H1 (cell line): ENCODE measurements at regions not wholly inside any gene's neighbourhood (a gene's known extent, or its start where the extent isn't known, plus 50 kb on each side); places are given as distances from the start of the nearest gene placed in this dataset.

Experiments
- CTCF ChIA-PET: fragments of 300-600 bp; sonication (Branson Sonifier 250); formaldehyde crosslinking; loops from one replicate; lab custom pipeline; 2021; ENCODE audit not compliant: partially characterized antibody; lab: Charles Lee
- POLR2A ChIA-PET: fragments of 300-600 bp; sonication (Branson Sonifier 250); formaldehyde crosslinking; loops from one replicate; lab custom pipeline; 2021; ENCODE audit warnings: inconsistent platforms; ENCODE audit not compliant: partially characterized antibody; lab: Charles Lee
- DNase-seq, 2 experiments: peaks; one replicate each; pipeline versions ENCODE4 v3.0.0 to v3.0.0-alpha.2; 2010 to 2022; ENCODE audit warnings: low spot score in 2 of 2, low read depth in 1 of 2, mixed read lengths in 1 of 2
- FAIRE-seq: peaks from 2 replicates; lab custom pipeline; 2011; peaks lifted over from hg19 to GRCh38; lab: Jason Lieb, UNC
- H2AFZ ChIP-seq: 2 replicates; pipeline ENCODE4 v1.8.1; 2012; ENCODE audit warnings: low read length, inconsistent platforms
- H2AK5ac ChIP-seq: 2 replicates; pipeline ENCODE4 v1.6.1; 2013; ENCODE audit warnings: low read depth, low read length
- H2BK120ac ChIP-seq: replicated peaks from 2 replicates; pipeline ENCODE3; 2013; ENCODE audit warnings: low read depth, low read length, inconsistent platforms
- H2BK12ac ChIP-seq: 2 replicates; pipeline ENCODE4 v1.6.1; 2013; ENCODE audit warnings: low read depth, low read length
- H2BK15ac ChIP-seq: 2 replicates; pipeline ENCODE4 v1.6.1; 2013; ENCODE audit warnings: low read length
- H2BK20ac ChIP-seq: 2 replicates; pipeline ENCODE4 v1.6.1; 2013; ENCODE audit warnings: low read length
- H2BK5ac ChIP-seq: 2 replicates; pipeline ENCODE4 v1.6.1; 2013; ENCODE audit warnings: low read depth, low read length
- H3K14ac ChIP-seq: 2 replicates; pipeline ENCODE4 v1.6.1; 2013; ENCODE audit warnings: inconsistent platforms; ENCODE audit not compliant: insufficient read length
- H3K18ac ChIP-seq: 2 replicates; pipeline ENCODE4 v1.6.1; 2013; ENCODE audit warnings: low read length; ENCODE audit errors: extremely low read depth
- H3K23ac ChIP-seq: 2 replicates; pipeline ENCODE4 v1.6.1; 2013; ENCODE audit warnings: inconsistent platforms; ENCODE audit not compliant: insufficient read length
- H3K23me2 ChIP-seq: 2 replicates; pipeline ENCODE4 v1.6.1; 2013; ENCODE audit warnings: low read depth, low read length
- H3K27ac ChIP-seq: 2 replicates; pipeline ENCODE4 v1.6.1; 2011; ENCODE audit warnings: low read depth, low read length, inconsistent platforms
- H3K27me3 ChIP-seq, 4 experiments: replicated peaks in 1 of 4; 1 replicate in 1 of 4; 2 replicates in 3 of 4; pipeline versions ENCODE4 v1.6.1 to v1.8.1; 2011 to 2013; ENCODE audit warnings: low read length in 3 of 4, mild to moderate bottlenecking in 3 of 4, inconsistent platforms in 2 of 4, mixed read lengths in 2 of 4, moderate library complexity in 1 of 4; ENCODE audit not compliant: control insufficient read depth in 3 of 4, insufficient read depth in 3 of 4; ENCODE audit errors: extremely low read depth in 1 of 4
- H3K36me3 ChIP-seq, 4 experiments: 2 replicates each; pipeline versions ENCODE4 v1.6.1 to v1.8.1; 2011 to 2013; ENCODE audit warnings: mild to moderate bottlenecking in 4 of 4, low read length in 3 of 4, moderate library complexity in 2 of 4, control low read depth in 1 of 4, inconsistent platforms in 1 of 4; ENCODE audit not compliant: insufficient read depth in 4 of 4, control insufficient read depth in 2 of 4
- H3K4ac ChIP-seq: replicated peaks from 2 replicates; pipeline ENCODE3; 2013; ENCODE audit warnings: low read length, low read depth, mixed read lengths, inconsistent platforms; ENCODE audit not compliant: insufficient read length
- H3K4me1 ChIP-seq, 4 experiments: replicated peaks in 1 of 4; 1 replicate in 1 of 4; 2 replicates in 3 of 4; pipeline versions ENCODE4 v1.6.1 to v1.8.1; 2011 to 2013; ENCODE audit warnings: low read length in 3 of 4, inconsistent platforms in 2 of 4, mixed read lengths in 1 of 4; ENCODE audit not compliant: insufficient read depth in 4 of 4, control insufficient read depth in 3 of 4
- H3K4me2 ChIP-seq, 2 experiments: 2 replicates each; pipeline versions ENCODE4 v1.6.1 to v1.8.1; 2011 to 2013; ENCODE audit warnings: low read depth in 2 of 2, low read length in 2 of 2, control low read depth in 1 of 2, inconsistent platforms in 1 of 2, mild to moderate bottlenecking in 1 of 2; ENCODE audit not compliant: insufficient read depth in 1 of 2
- H3K4me3 ChIP-seq, 4 experiments: fragments of 200-600, 300-600 bp in 1 of 4; sonication (generic), shearing (Covaris generic), sonication (Bioruptor Twin) in 1 of 4; 2 replicates each; pipeline versions ENCODE4 v1.5.1 to v1.8.1; 2011 to 2016; ENCODE audit warnings: low read length in 4 of 4, low read depth in 3 of 4, control low read depth in 2 of 4, inconsistent platforms in 2 of 4, mild to moderate bottlenecking in 2 of 4, mixed read lengths in 1 of 4, moderate library complexity in 1 of 4; ENCODE audit not compliant: insufficient read depth in 2 of 4; ENCODE audit errors: extremely low read depth in 1 of 4
- H3K56ac ChIP-seq: replicated peaks from 2 replicates; pipeline ENCODE3; 2013; ENCODE audit warnings: low read depth, mild to moderate bottlenecking, mixed read lengths, low read length, inconsistent platforms; ENCODE audit not compliant: insufficient read length
- H3K79me1 ChIP-seq: 2 replicates; pipeline ENCODE4 v1.6.1; 2013; ENCODE audit warnings: low read depth, low read length, control low read depth
- H3K79me2 ChIP-seq, 2 experiments: 2 replicates each; pipeline versions ENCODE4 v1.6.1 to v1.8.1; 2012 to 2013; ENCODE audit warnings: low read length in 2 of 2, mild to moderate bottlenecking in 2 of 2, inconsistent platforms in 1 of 2; ENCODE audit not compliant: insufficient read depth in 2 of 2, control insufficient read depth in 1 of 2
- H3K9ac ChIP-seq, 4 experiments: replicated peaks in 1 of 4; 1 replicate in 1 of 4; 2 replicates in 3 of 4; pipeline versions ENCODE4 v1.6.1 to v1.8.1; 2011 to 2013; ENCODE audit warnings: low read depth in 3 of 4, low read length in 3 of 4, control low read depth in 2 of 4, mild to moderate bottlenecking in 2 of 4, moderate library complexity in 2 of 4, inconsistent platforms in 1 of 4; ENCODE audit errors: extremely low read depth in 1 of 4
- H3K9me3 ChIP-seq, 2 experiments: 2 replicates each; pipeline versions ENCODE4 v1.6.1 to v1.8.1; 2012 to 2013; ENCODE audit warnings: mild to moderate bottlenecking in 2 of 2, moderate library complexity in 2 of 2, control low read depth in 1 of 2, inconsistent platforms in 1 of 2, low read depth in 1 of 2, low read length in 1 of 2, mixed read lengths in 1 of 2; ENCODE audit not compliant: insufficient read depth in 2 of 2
- H4K20me1 ChIP-seq, 2 experiments: replicated peaks in 1 of 2; 2 replicates each; pipeline versions ENCODE3 to v1.8.1; 2011 to 2013; ENCODE audit warnings: inconsistent platforms in 2 of 2, low read length in 2 of 2, mild to moderate bottlenecking in 1 of 2; ENCODE audit not compliant: insufficient read depth in 2 of 2, control insufficient read depth in 1 of 2
- H4K5ac ChIP-seq: 2 replicates; pipeline ENCODE4 v1.6.1; 2013; ENCODE audit warnings: low read length, low read depth, mixed read lengths, inconsistent platforms; ENCODE audit not compliant: insufficient read length
- H4K8ac ChIP-seq: 2 replicates; pipeline ENCODE4 v1.8.0; 2013; ENCODE audit warnings: mild to moderate bottlenecking, moderate library complexity, low read length, inconsistent platforms; ENCODE audit not compliant: insufficient read depth; ENCODE audit errors: extremely low read depth
- H4K91ac ChIP-seq: replicated peaks from 2 replicates; pipeline ENCODE3; 2013; ENCODE audit warnings: low read length, mixed read lengths, inconsistent platforms; ENCODE audit not compliant: insufficient read length
- BACH1 ChIP-seq: IDR thresholded peaks from 2 replicates; pipeline ENCODE4 v1.6.1; 2012; ENCODE audit warnings: low read length, improper control_type of control experiment
- KDM1A ChIP-seq: fragments of 200-600, 300-600 bp; sonication (generic); IDR thresholded peaks from 2 replicates; pipeline ENCODE4 v1.7.1; 2016; ENCODE audit warnings: mild to moderate bottlenecking, low read length, borderline replicate concordance
- NRF1 ChIP-seq: IDR thresholded peaks from 2 replicates; pipeline ENCODE4 v1.6.1; 2011; ENCODE audit warnings: mild to moderate bottlenecking, low read depth, low read length, improper control_type of control experiment
- SP2 ChIP-seq: IDR thresholded peaks from 2 replicates; pipeline ENCODE4 v1.6.1; 2012; ENCODE audit warnings: mild to moderate bottlenecking, low read length, inconsistent platforms
- YY1 ChIP-seq: IDR thresholded peaks from 2 replicates; pipeline ENCODE4 v1.6.1; 2011; ENCODE audit warnings: low read depth, mild to moderate bottlenecking, low read length
- WGBS, 2 experiments: shearing (Covaris generic) in 1 of 2; methylation state at CpG; one replicate each; pipeline versions ENCODE4 v1.1.6 to v1.1.7; 2013 to 2015; ENCODE audit warnings: low lambda C conversion rate in 2 of 2, mixed read lengths in 2 of 2, inconsistent platforms in 1 of 2, low coverage in 1 of 2, missing lambda C conversion rate in 1 of 2; ENCODE audit not compliant: insufficient replicate concordance in 2 of 2, insufficient coverage in 1 of 2, insufficient read length in 1 of 2; ENCODE audit errors: extremely low coverage in 1 of 2, missing lambda C conversion rate in 1 of 2; 5-methylcytosine and 5-hydroxymethylcytosine counted together
- TF ChIP-seq, protein P1 (sequence below), 3 experiments: IDR thresholded peaks; 1 replicate in 2 of 3; 2 replicates in 1 of 3; pipeline versions ENCODE4 v1.5.1 to v1.6.1; 2011; ENCODE audit warnings: low read length in 3 of 3, mild to moderate bottlenecking in 3 of 3, inconsistent platforms in 2 of 3, low read depth in 1 of 3, moderate library complexity in 1 of 3; ENCODE audit not compliant: insufficient read depth in 1 of 3; ENCODE audit errors: control extremely low read depth in 1 of 3

DNA sequence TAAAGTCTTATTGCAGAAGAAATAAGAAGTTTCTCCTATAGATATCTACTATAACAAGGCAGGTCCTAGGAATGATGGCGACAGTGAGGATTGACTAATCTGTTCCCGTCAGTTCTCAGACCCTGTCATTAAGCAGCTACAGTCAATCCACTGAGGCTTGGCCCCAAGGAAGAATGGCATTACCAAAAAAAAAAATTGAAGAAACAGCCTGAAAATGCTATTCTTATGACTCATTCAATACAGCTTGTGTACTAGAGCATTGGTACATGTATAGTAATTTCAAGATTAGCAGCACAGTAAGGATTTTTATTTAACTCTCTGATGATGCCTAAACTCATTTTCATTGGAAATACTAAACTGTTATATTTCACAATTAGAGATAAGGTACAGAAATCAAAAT lies 1096.1 kb upstream of the NXPH2 start:
- Histone ChIP-seq H3K36me3 (no peaks in the 10 kb centered on the region), H2BK20ac (no peak overlapping the region), H3K27ac (no peak overlapping the region), H2BK120ac (no peak overlapping the region), H4K20me1 (no peaks in the 10 kb centered on the region), H2BK15ac (no peak overlapping the region), H4K8ac (no peak overlapping the region), H3K9me3 (peaks cover 0 to 3% of the 10 kb centered on the region in 2 experiments; a peak in 2 of 4 replicates), H2BK5ac (no peak overlapping the region), H3K4me1 (no peaks in the 10 kb centered on the region), H2AK5ac (no peak overlapping the region), H3K14ac (no peak overlapping the region), H3K23ac (no peak overlapping the region), H3K79me1 (no peaks in the 10 kb centered on the region), H3K56ac (no peak overlapping the region), H3K79me2 (no peaks in the 10 kb centered on the region), H3K27me3 (no peaks in the 10 kb centered on the region), H2BK12ac (no peak overlapping the region), H3K4me2 (no peak overlapping the region), H3K4ac (no peak overlapping the region), H4K91ac (no peak overlapping the region), H3K9ac (no peak overlapping the region), H3K4me3 (no peak overlapping the region), H3K23me2 (no peaks in the 10 kb centered on the region), H4K5ac (no peak overlapping the region), H2AFZ (no peak overlapping the region), H3K18ac (no peak overlapping the region)
- FAIRE-seq (no peak), DNase-seq (no peak)
- CTCF ChIA-PET = no interaction called here
- TF ChIP-seq BACH1 (no peak), KDM1A (no peak), NRF1 (no peak), YY1 (no peak), SP2 (no peak)
- TF ChIP-seq, protein P1, sequence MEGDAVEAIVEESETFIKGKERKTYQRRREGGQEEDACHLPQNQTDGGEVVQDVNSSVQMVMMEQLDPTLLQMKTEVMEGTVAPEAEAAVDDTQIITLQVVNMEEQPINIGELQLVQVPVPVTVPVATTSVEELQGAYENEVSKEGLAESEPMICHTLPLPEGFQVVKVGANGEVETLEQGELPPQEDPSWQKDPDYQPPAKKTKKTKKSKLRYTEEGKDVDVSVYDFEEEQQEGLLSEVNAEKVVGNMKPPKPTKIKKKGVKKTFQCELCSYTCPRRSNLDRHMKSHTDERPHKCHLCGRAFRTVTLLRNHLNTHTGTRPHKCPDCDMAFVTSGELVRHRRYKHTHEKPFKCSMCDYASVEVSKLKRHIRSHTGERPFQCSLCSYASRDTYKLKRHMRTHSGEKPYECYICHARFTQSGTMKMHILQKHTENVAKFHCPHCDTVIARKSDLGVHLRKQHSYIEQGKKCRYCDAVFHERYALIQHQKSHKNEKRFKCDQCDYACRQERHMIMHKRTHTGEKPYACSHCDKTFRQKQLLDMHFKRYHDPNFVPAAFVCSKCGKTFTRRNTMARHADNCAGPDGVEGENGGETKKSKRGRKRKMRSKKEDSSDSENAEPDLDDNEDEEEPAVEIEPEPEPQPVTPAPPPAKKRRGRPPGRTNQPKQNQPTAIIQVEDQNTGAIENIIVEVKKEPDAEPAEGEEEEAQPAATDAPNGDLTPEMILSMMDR (IDR thresholded peaks at IDR 0.05; ENCODE audit: control extremely low read depth in 1 of 3, insufficient read depth in 1 of 3, low read depth in 1 of 3, low read length in 3 of 3) = no peak
- POLR2A ChIA-PET = no interaction called here
- 92% methylated on average over 2 of the region's 2 CpGs; no CpG with 5 or more reads in 1 of the 2 experiments for WGBS, 2 experiments
